WERI-Rb-1 (cell line): ENCODE measurements at regions not wholly inside any gene's neighbourhood (a gene's known extent, or its start where the extent isn't known, plus 50 kb on each side); places are given as distances from the start of the nearest gene placed in this dataset.

Experiments used
- DNase-seq: peaks from one replicate; pipeline ENCODE4 v3.0.0-alpha.2; 2020
- H3K27ac ChIP-seq: fragments of 250-450 bp; sonication (Bioruptor Pico); 2 replicates; pipeline ENCODE4 v1.5.1; 2020; ENCODE audit warnings: mild to moderate bottlenecking, moderate library complexity
- H3K27me3 ChIP-seq: fragments of 250-450 bp; sonication (Bioruptor Pico); 2 replicates; pipeline ENCODE4 v1.5.1; 2021; ENCODE audit warnings: mild to moderate bottlenecking, low read depth, moderate library complexity; ENCODE audit not compliant: insufficient read depth, severe bottlenecking
- H3K36me3 ChIP-seq: fragments of 250-450 bp; sonication (Bioruptor Pico); 2 replicates; pipeline ENCODE4 v1.5.1; 2020; ENCODE audit warnings: mild to moderate bottlenecking, moderate library complexity
- H3K4me3 ChIP-seq: 2 replicates; pipeline ENCODE4 v1.5.1; 2011; ENCODE audit warnings: low read depth, mild to moderate bottlenecking, control low read depth, low read length
- H3K9me3 ChIP-seq: fragments of 250-450 bp; sonication (Bioruptor Pico); 2 replicates; pipeline ENCODE4 v1.5.1; 2021; ENCODE audit warnings: mild to moderate bottlenecking, moderate library complexity; ENCODE audit not compliant: severe bottlenecking
- TF ChIP-seq, protein P1 (sequence below): IDR thresholded peaks from 2 replicates; pipeline ENCODE4 v1.5.1; 2011; ENCODE audit warnings: low read depth, mild to moderate bottlenecking, control low read depth, inconsistent platforms, low read length

DNA sequence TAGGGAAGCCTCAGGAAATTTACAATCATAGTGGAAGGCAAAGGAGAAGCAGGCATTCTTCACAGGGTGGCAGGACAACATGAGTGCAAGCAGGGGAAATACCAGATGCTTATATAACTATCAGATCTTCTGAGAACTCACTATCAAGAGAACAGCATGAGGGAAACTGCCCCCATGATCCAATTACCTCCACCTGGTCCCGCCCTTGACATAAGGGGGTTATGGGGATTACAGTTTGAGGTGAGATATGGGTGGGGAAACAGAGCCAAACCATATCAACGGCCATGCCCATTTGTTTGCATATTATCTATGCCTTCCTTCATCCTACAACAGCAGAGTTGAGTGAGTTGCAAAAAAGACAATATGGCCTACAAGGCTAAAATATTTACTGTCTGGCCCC, 140.2 kb upstream of the CCDC196 start:
- Histone ChIP-seq H3K27me3 (no peaks in the 10 kb centered on the region), H3K36me3 (no peaks in the 10 kb centered on the region), H3K9me3 (no peaks in the 10 kb centered on the region), H3K4me3 (no peak overlapping the region), H3K27ac (no peak overlapping the region)
- DNase-seq = no peak
- TF ChIP-seq, protein P1, sequence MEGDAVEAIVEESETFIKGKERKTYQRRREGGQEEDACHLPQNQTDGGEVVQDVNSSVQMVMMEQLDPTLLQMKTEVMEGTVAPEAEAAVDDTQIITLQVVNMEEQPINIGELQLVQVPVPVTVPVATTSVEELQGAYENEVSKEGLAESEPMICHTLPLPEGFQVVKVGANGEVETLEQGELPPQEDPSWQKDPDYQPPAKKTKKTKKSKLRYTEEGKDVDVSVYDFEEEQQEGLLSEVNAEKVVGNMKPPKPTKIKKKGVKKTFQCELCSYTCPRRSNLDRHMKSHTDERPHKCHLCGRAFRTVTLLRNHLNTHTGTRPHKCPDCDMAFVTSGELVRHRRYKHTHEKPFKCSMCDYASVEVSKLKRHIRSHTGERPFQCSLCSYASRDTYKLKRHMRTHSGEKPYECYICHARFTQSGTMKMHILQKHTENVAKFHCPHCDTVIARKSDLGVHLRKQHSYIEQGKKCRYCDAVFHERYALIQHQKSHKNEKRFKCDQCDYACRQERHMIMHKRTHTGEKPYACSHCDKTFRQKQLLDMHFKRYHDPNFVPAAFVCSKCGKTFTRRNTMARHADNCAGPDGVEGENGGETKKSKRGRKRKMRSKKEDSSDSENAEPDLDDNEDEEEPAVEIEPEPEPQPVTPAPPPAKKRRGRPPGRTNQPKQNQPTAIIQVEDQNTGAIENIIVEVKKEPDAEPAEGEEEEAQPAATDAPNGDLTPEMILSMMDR = no peak

DNA sequence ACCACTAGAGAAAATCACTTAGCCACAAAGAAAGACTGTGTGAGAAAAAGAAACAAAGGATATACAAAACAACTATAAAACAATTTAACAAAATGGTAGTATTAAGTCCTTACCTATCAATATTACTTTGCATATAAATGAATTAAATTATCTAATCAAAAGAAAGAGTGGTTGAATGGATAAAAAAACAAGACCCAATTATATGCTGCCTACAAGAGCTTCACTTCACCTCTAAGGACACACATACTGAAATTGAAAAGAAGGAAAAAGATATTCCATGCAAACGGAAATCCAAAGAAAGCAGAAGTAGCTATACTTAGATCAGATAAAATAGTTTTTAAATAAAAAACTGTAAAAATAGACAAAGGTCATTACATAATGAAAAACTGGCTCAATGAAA, 134.9 kb upstream of the CCDC196 start:
- Histone ChIP-seq H3K9me3 (peaks cover 3% of the 10 kb centered on the region), H3K27me3 (no peaks in the 10 kb centered on the region), H3K27ac (no peak overlapping the region), H3K4me3 (no peak overlapping the region), H3K36me3 (no peaks in the 10 kb centered on the region)
- no peak for DNase-seq
- TF ChIP-seq, protein P1 = no peak

DNA sequence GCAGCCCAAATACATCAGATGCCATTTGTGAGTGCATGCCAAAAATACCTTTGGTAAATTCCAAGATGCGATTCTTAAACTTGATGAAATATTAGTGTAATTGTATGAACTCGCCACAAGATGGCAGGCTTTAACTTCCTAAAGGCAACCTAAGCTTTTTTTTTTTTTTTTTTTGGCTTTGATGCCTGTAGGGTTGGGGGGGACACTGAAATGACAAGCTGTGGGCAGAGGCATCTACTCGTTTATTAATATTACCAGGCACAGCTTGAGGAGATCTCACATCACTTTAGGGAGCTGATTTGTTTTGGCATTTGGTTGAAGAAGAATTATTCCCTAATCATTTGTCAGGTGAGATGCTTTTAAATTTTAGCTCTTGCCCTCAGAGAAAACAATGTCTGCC, 126.7 kb upstream of the CCDC196 start:
- TF ChIP-seq, protein P1 = peak; percentile 33; the same call in 1 of the 2 replicates
- DNase-seq = peak; percentile 11
- no peak overlapping the region for H3K4me3 ChIP-seq
- H3K27me3 ChIP-seq = no peaks in the 10 kb centered on the region
- H3K9me3 ChIP-seq = peaks cover under 1% of the 10 kb centered on the region
- no peaks in the 10 kb centered on the region for H3K36me3 ChIP-seq
- no peak overlapping the region for H3K27ac ChIP-seq

DNA sequence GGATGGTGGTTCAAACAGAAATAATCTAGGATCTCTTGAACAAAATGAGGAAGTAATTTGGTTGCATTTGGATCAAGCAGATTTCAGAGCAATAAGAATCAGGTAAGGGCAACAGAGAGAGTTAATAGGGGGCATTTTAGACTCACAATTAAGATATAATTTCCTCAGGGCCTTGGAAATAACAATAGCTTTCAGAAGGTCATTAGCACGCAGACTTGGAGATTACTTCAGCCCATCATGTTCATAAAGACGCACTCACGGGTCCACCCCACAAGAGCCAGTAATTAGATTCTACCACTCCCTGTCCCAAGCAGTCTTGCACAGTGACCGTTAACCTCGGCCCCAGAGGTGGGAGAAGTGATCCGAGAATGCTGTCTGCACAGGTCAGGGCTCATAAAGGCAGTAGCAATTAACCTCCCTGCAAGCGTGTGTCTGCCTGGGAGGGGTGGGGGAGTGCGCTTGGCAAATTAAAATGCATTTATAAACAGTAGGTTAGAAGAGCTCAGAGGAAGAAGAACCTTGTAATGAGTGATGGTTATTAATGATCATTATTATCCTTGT, 125.7 kb upstream of the CCDC196 start:
- TF ChIP-seq, protein P1 = no peak
- Histone ChIP-seq H3K27ac (no peak overlapping the region), H3K27me3 (no peaks in the 10 kb centered on the region), H3K9me3 (no peaks in the 10 kb centered on the region), H3K36me3 (no peaks in the 10 kb centered on the region), H3K4me3 (no peak overlapping the region)
- DNase-seq = no peak

DNA sequence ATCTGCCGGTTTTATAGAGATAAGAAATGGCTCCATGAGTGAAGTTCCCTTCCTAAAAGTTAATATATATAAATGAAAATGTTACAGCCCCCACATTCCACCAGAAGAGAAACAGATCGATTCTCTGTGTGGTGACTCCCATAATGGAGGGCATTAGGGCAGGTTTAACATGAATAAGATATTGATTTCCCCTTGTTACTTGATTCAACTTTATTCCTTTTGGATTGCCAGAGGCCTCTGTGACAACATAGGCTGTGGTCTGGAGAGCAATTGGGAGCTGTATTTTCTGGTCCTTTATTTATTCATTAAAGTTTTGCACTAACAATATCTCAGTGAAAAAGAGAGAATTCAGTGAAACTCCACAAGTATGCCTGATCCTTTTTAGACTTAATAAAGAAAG, 125.2 kb upstream of the CCDC196 start:
- H3K36me3 ChIP-seq = no peaks in the 10 kb centered on the region
- TF ChIP-seq, protein P1 = no peak
- H3K9me3 ChIP-seq = no peaks in the 10 kb centered on the region
- no peak overlapping the region for H3K4me3 ChIP-seq
- no peak for DNase-seq
- no peak overlapping the region for H3K27ac ChIP-seq
- H3K27me3 ChIP-seq = no peaks in the 10 kb centered on the region

DNA sequence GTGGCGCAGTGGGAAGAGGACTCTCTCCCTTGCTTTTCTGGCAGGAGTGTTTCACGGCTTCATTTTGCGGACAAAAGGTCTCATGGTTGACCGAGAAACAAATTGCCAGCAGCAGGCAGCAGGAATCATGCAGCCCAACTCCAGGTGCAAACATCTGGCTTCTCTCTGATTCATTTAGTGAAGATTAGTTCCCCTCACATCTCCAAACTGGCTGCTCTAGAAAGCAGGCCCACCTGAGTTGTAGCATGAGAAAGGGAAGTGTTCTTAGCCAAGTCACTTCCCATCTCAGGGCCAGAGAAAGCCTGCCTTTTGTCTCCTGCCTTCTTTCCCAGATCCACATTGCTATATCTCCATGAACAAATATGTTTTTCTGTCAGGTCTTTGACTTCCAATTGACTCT, 120.8 kb upstream of the CCDC196 start:
- TF ChIP-seq, protein P1 = no peak
- Histone ChIP-seq H3K27ac (no peak overlapping the region), H3K9me3 (no peaks in the 10 kb centered on the region), H3K36me3 (no peaks in the 10 kb centered on the region), H3K4me3 (no peak overlapping the region), H3K27me3 (no peaks in the 10 kb centered on the region)
- DNase-seq = no peak
